Activated T-helper 9 cell treated with anti-CD3 and anti-CD28 coated beads, Interleukin-2, amount 50 U/mL, for 16 hours (primary cell): ENCODE measurements at regions not wholly inside any gene's neighbourhood (a gene's known extent, or its start where the extent isn't known, plus 50 kb on each side); places are given as distances from the start of the nearest gene placed in this dataset.

Source experiments
- DNase-seq: peaks from one replicate; pipeline ENCODE4 v3.0.0-alpha.2; 2020; ENCODE audit warnings: low read depth

GRCh38 chr2:120852200-120852815 is 116.6 kb downstream of the GLI2 start:
- DNase-seq = no peak

- no peak for DNase-seq
Observed at GRCh38 chr2:120853306-120854013, 117.8 kb downstream of the GLI2 start.

DNA sequence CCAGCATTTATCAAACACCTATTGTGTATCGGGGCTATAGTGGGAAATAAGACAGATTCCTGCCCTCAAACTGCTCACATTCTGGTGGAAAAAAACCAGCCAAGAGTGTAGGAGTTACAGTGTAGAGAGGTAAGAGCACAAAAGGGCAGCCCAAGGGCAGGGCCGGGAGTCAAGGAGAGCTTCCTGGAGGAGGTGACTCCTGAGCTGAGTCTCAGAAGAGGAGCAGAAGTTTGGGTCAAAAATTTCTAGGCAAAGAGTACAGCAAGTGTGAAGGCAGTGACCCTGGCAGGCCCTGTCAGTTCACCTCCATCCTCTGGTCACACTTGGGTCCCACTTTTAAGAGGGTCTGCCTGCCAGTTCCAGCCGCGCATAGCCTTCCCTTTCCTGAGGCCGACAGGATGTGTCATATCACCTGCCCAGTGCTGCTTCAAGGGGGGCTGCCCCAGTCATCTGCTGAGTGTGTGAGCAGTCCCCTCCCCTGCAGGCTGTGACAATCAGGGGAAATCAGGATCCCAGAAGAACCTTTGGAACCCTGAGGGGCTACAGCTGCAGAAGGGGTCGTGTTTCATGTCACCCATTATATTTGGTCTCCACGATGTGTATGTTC is 118.4 kb downstream of the GLI2 start:
- DNase-seq = no peak

- no peak for DNase-seq
Observed at GRCh38 chr2:120854766-120855530, 119.3 kb downstream of the GLI2 start.

DNA sequence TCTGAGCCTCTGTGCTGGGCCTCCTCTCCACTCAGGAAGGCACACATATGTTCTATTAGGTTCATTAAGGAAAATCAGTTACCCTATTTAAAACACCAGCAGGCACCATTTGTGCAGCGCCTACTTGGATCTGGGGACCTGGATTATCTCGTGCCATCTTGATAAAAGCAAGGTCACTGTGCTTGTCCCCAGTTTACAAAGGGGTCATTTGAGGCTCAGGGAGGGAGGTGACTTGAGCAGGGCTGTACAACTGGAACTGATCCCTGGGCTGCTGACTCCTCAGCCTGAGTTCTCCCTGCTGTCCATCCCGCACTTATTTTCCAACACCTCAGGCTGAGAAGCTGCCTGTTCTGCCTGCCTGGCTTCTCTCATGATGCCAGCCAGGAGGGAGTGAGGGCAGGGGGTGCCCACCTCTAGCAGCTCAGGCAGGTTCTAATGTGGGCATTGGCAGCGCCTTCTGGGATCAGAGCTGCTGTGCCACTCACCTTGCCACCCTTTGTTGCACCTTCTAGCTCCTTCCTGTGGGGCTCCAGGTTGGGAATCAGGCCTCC is 120.3 kb downstream of the GLI2 start:
- no peak for DNase-seq

GRCh38 chr2:120856421-120856862 is 120.8 kb downstream of the GLI2 start:
- DNase-seq = no peak

DNA sequence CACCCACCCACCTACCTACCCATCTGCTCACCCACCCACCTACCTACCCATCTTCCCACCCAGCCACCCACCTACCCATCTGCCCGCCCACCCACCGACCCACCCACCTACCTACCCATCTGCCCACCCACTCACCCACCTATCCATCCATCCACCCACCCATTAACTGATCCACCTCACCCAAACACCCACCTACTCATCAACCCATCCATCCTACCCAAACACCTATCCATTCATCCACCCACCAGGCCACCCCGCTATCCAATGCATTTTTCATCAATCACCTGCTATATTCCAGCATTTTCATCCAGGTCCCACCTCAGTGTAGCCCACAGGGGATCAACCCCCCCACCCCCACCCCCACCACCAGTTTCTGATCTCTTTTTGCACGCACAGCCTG is 121.8 kb downstream of the GLI2 start:
- DNase-seq = no peak

DNA sequence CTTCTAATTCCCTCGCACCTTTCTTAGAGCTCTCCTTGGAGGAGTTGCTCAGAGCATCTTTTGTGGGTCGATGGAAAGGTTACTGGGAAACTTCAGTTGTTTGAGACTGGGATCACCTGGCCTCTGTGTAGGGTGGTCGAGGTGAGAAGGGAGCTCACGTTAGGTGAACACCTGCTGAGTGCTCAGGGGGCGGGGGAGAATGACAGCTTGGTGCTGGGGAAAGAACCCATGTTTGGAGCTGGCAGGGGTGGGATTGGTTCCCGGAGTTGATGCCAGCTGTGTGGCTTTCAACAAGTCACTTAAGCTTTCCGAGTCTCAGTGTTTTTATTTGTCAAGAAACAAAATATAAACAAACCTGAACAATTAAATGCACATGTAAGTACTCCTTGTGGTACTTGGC is 122.3 kb downstream of the GLI2 start:
- no peak for DNase-seq

- no peak for DNase-seq
Observed at GRCh38 chr2:120858361-120859106, 122.9 kb downstream of the GLI2 start.

- no peak for DNase-seq
Observed at GRCh38 chr2:120859128-120859527, 123.5 kb downstream of the GLI2 start.

DNA sequence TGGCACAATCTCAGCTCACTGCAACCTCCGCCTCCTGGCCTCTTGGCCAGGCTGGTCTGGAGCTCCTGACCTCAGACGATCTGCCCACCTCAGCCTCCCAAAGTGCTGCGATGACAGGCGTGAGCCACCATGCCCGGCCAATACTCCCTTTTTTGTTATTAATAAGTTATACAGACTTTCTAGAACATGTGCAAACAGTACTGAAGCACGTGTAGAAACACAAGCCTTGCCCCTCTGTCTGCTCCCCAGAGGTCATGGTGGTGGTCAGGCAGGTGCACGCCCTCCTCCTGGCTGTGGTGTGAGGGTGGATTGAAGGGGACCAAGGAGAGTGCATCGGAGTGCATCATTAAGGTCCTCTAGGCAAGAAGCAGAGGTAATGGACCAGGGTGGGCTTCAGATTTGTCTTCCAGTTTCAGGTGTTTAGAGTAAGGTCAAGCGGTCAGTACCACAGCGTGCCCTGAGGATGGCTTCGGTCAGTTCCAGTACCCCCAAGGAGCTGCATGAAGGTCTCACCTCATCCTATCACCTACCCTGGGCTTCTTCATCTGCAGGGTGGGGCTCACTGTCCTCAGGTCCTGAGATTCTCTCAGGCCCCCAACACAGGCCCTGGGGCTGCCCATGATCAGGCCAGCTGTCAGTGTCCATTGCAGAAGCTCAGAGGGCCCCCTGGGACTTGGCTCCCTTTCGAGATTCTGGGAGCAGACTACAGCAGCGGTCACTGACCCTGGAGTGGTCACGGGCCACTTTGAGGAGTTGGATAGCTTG is 124.3 kb downstream of the GLI2 start:
- DNase-seq = no peak

DNA sequence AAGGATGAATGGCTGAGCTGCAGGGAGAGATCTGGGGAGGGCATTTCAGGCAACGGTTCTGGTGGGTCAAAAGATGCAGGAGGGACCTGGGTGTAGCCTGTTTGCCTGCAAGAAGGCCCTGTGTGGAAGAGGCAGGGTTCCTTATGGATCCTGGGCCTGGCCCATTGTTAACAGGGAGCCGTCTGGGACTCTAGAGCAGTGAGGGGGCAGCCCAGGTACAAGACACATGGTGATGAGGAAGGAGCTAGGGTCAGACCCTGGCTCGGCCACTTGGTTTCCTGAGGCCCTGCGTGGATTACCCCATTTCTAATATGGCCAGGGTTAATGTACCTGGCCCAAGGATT is 124.9 kb downstream of the GLI2 start:
- DNase-seq = no peak

DNA sequence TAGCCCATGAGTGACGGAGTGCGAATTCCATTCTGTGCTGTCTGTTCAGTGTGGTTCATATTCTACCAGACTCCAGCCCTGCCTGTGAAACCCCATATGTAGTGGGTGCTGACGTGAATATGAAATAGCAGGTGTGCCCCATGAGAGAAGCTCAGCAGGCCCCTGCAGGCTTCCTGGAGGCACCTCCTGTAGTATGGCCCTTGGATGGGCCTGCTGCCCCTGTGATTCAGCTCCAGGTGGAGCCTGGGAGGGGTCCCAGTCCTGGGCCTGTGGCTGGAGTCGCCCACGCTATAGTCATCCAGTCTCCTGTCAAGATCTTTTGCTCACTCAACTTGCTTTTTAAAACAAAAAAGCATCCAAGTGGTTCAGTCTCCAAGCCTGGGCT is 125.5 kb downstream of the GLI2 start:
- no peak for DNase-seq

GRCh38 chr2:120861576-120862191 is 126.0 kb downstream of the GLI2 start:
- DNase-seq = no peak

DNA sequence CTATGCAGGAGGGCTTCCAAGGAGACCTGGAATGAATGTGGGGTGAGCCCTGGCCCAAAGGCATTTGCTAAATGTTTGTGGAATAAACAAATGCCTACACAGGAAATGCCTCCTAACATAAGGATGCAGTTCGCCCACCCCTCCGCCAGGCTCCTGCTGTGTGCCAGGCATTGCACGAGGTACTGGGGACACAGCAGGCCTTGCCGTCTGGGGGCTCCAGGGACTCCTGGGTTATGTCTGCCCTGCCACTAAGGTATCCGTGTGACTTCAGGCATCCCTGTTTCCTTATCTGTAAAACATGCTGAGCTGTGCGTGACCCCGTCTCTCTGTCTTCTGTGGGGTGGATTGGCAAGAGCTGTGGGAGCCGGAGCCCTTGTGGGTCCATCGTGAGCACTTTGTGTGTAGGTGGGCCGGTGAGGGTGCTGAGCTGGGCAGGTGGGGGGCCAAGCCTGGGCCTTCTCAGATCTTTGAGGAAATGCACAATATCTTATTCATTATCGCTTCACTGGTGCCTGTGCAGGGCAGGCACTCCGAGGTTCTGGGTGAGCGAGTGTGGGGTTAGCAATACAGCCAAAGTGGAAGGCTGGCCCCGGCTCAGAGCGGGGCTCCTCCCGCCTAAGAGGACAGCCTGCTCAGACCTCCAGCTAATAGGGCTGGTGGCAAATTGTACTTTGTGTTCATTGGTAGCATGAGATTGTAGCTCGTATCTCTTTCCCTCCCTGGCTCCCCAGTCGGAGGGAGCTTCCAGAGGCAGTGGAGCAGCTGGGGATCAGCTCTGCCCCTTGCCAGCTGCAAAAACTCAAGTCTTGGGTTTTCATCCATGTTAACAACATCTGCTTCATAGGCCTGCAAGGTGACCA is 126.8 kb downstream of the GLI2 start:
- DNase-seq = no peak

GRCh38 chr2:120863146-120863545 is 127.5 kb downstream of the GLI2 start:
- DNase-seq = no peak

GRCh38 chr2:120863661-120864320 is 128.1 kb downstream of the GLI2 start:
- DNase-seq = no peak

- no peak for DNase-seq
Observed at GRCh38 chr2:120864981-120865380, 129.3 kb downstream of the GLI2 start.

DNA sequence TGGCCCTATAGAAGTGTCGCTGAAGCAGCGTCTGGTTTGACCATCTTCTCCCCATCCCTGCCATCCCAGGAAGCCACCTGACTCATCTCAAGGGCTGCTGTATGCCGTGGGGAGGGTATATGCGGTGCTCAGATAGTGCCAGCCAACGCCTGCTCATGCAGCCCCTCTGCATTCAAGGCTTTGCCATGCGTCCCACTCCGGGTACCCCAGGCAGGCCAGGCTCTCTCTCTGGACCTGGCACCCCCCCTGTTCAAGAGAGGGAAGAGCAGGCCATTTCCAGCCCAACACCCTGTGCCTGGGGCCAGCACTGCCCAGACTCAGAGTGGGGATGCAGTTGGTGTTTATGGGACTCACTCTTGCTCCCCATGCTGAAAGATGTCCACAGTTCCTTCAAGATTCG is 130.0 kb downstream of the GLI2 start:
- DNase-seq = no peak
